ENCODE measurements at regions not wholly inside any gene's neighbourhood (a gene's known extent, or its start where the extent isn't known, plus 50 kb on each side); places are given as distances from the start of the nearest gene placed in this dataset.

GRCh38 chr18:5064841-5065370 is 132.2 kb downstream of the AKAIN1 start:
- TF ChIP-seq, protein P1, sequence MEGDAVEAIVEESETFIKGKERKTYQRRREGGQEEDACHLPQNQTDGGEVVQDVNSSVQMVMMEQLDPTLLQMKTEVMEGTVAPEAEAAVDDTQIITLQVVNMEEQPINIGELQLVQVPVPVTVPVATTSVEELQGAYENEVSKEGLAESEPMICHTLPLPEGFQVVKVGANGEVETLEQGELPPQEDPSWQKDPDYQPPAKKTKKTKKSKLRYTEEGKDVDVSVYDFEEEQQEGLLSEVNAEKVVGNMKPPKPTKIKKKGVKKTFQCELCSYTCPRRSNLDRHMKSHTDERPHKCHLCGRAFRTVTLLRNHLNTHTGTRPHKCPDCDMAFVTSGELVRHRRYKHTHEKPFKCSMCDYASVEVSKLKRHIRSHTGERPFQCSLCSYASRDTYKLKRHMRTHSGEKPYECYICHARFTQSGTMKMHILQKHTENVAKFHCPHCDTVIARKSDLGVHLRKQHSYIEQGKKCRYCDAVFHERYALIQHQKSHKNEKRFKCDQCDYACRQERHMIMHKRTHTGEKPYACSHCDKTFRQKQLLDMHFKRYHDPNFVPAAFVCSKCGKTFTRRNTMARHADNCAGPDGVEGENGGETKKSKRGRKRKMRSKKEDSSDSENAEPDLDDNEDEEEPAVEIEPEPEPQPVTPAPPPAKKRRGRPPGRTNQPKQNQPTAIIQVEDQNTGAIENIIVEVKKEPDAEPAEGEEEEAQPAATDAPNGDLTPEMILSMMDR (conservative IDR thresholded peaks at IDR 0.05; ENCODE audit: low read length), result no peak
- no peak for TF ChIP-seq EZH2phosphoT487 (IDR thresholded peaks at IDR 0.05; ENCODE audit: borderline replicate concordance)
